Smooth muscle cell (in vitro differentiated cells): ENCODE measurements at regions not wholly inside any gene's neighbourhood (a gene's known extent, or its start where the extent isn't known, plus 50 kb on each side); places are given as distances from the start of the nearest gene placed in this dataset.
"Not testable (repeated sequence)": the region's sequence is repeated elsewhere in the genome, so short reads cannot be mapped to it uniquely, and the experiment has no call there.

Source experiments
- DNase-seq: peaks from one replicate; lab custom pipeline; 2025; ENCODE audit not compliant: unreplicated experiment; lab: John Stamatoyannopoulos, UW
- H2AFZ ChIP-seq: fragments of 200-600 bp; sonication (generic); 2 replicates; pipeline ENCODE4 v1.6.0; 2016; ENCODE audit warnings: antibody characterized with exemption, low read depth, mild to moderate bottlenecking
- H3F3A ChIP-seq: fragments of 200-600 bp; sonication (generic); 2 replicates; pipeline ENCODE4 v1.6.0; 2017; ENCODE audit warnings: antibody characterized with exemption, low read depth
- H3K27ac ChIP-seq: fragments of 200-600 bp; sonication (generic); 2 replicates; pipeline ENCODE4 v1.5.1; 2016; ENCODE audit warnings: low read depth, mild to moderate bottlenecking
- H3K27me3 ChIP-seq: fragments of 200-600 bp; sonication (generic); 2 replicates; pipeline ENCODE4 v1.6.1; 2016; ENCODE audit warnings: low read depth, mild to moderate bottlenecking
- H3K36me3 ChIP-seq: fragments of 200-600 bp; sonication (generic); 2 replicates; pipeline ENCODE4 v1.5.1; 2016; ENCODE audit warnings: low read depth
- H3K4me1 ChIP-seq: fragments of 200-600 bp; sonication (generic); 2 replicates; pipeline ENCODE4 v1.5.1; 2016; ENCODE audit warnings: low read depth
- H3K4me2 ChIP-seq: fragments of 200-600 bp; sonication (generic); 2 replicates; pipeline ENCODE4 v1.6.0; 2016; ENCODE audit warnings: mild to moderate bottlenecking
- H3K4me3 ChIP-seq: fragments of 200-600 bp; sonication (generic); 2 replicates; pipeline ENCODE4 v1.5.1; 2016; ENCODE audit warnings: mild to moderate bottlenecking
- H3K79me2 ChIP-seq: fragments of 200-600 bp; sonication (generic); 2 replicates; pipeline ENCODE4 v1.6.0; 2016; ENCODE audit warnings: low read depth, mild to moderate bottlenecking
- H3K9ac ChIP-seq: fragments of 200-600 bp; sonication (generic); 2 replicates; pipeline ENCODE4 v1.6.0; 2016; ENCODE audit warnings: low read depth
- H3K9me3 ChIP-seq: fragments of 200-600 bp; sonication (generic); replicated peaks from 2 replicates; pipeline ENCODE4 v1.5.1; 2016; ENCODE audit warnings: low read depth
- H4K20me1 ChIP-seq: fragments of 200-600 bp; sonication (generic); 2 replicates; pipeline ENCODE4 v1.6.0; 2016; ENCODE audit warnings: low read depth
- WGBS: methylation state at CpG from one replicate; pipeline ENCODE4 v1.1.7; 2016; ENCODE audit warnings: low lambda C conversion rate; 5-methylcytosine and 5-hydroxymethylcytosine counted together
- TF ChIP-seq, protein P1 (sequence below): fragments of 200-600 bp; sonication (generic); IDR thresholded peaks from 2 replicates; pipeline ENCODE4 v1.5.1; 2017; ENCODE audit warnings: borderline replicate concordance, mild to moderate bottlenecking, antibody characterized with exemption; ENCODE audit not compliant: insufficient read depth, poor library complexity, severe bottlenecking

GRCh38 chr1:221525749-221526148 lies 216.1 kb downstream of the DUSP10 start:
- 67% methylated on average over 2 of the region's 2 CpGs for WGBS
- H2AFZ ChIP-seq, result no peak overlapping the region
- TF ChIP-seq, protein P1, sequence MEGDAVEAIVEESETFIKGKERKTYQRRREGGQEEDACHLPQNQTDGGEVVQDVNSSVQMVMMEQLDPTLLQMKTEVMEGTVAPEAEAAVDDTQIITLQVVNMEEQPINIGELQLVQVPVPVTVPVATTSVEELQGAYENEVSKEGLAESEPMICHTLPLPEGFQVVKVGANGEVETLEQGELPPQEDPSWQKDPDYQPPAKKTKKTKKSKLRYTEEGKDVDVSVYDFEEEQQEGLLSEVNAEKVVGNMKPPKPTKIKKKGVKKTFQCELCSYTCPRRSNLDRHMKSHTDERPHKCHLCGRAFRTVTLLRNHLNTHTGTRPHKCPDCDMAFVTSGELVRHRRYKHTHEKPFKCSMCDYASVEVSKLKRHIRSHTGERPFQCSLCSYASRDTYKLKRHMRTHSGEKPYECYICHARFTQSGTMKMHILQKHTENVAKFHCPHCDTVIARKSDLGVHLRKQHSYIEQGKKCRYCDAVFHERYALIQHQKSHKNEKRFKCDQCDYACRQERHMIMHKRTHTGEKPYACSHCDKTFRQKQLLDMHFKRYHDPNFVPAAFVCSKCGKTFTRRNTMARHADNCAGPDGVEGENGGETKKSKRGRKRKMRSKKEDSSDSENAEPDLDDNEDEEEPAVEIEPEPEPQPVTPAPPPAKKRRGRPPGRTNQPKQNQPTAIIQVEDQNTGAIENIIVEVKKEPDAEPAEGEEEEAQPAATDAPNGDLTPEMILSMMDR, result no peak
- no peaks in the 10 kb centered on the region for H4K20me1 ChIP-seq
- H3K4me1 ChIP-seq, result no peaks in the 10 kb centered on the region
- DNase-seq, result no peak
- H3K79me2 ChIP-seq, result no peaks in the 10 kb centered on the region
- H3K4me3 ChIP-seq, result no peak overlapping the region
- no peaks in the 10 kb centered on the region for H3K27me3 ChIP-seq
- no peak overlapping the region for H3K9ac ChIP-seq
- H3K4me2 ChIP-seq, result no peak overlapping the region
- H3K27ac ChIP-seq, result no peak overlapping the region
- no peaks in the 10 kb centered on the region for H3K9me3 ChIP-seq
- H3K36me3 ChIP-seq, result no peaks in the 10 kb centered on the region
- H3F3A ChIP-seq, result no peaks in the 10 kb centered on the region

- Histone ChIP-seq H3K27ac (no peak overlapping the region), H3K4me2 (no peak overlapping the region), H2AFZ (no peak overlapping the region), H3K4me1 (no peaks in the 10 kb centered on the region), H3K27me3 (no peaks in the 10 kb centered on the region), H3K4me3 (no peak overlapping the region), H3K36me3 (no peaks in the 10 kb centered on the region), H3K79me2 (no peaks in the 10 kb centered on the region), H3F3A (no peaks in the 10 kb centered on the region), H4K20me1 (no peaks in the 10 kb centered on the region), H3K9ac (no peak overlapping the region), H3K9me3 (no peaks in the 10 kb centered on the region)
- WGBS, result 81% methylated on average over 3 of the region's 3 CpGs
- TF ChIP-seq, protein P1, result no peak
- DNase-seq, result no peak
These were observed 214.6 kb downstream of the DUSP10 start for GRCh38 chr1:221527302-221527701.

DNA sequence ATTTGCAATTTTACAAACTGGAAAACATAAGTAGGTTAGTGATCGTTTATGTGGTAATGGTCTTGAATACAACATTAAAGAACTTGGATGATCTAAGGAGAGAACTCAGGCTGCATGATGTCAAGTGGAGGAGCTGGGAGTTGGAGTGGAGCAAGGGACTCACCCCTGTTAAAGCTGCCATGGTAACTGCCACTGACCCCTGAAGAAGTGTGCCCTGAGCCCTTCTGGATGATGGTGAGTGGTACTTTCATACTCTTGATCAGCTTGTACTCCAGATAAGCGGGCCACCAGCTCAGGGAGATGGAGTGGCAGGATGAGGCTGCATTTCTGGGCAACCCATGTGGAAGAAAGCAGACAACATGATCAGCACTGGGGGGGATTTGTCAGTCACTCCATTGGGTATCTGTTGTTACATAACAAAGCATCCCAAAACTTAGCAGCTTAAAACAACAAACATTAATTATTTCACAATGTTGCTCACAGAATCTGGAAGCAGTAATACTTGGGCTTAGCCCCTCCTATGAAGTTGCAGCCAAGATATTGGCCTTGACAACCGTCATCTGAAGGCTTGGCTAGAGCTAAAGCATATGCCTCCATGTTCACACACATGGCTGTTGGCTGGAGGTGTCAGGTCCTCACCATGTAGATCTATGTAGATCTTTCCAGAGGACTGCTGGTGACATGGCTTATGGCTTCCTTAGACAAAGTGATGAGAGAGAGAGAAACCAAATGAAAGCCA lies 213.8 kb downstream of the DUSP10 start:
- no peak overlapping the region for H3K4me3 ChIP-seq
- no peak for DNase-seq
- no peaks in the 10 kb centered on the region for H3K27me3 ChIP-seq
- H3K27ac ChIP-seq, result no peak overlapping the region
- no peak overlapping the region for H2AFZ ChIP-seq
- 94% methylated on average over 3 of the region's 3 CpGs for WGBS
- no peaks in the 10 kb centered on the region for H3K79me2 ChIP-seq
- H3K4me1 ChIP-seq, result no peaks in the 10 kb centered on the region
- H3F3A ChIP-seq, result no peaks in the 10 kb centered on the region
- TF ChIP-seq, protein P1, result no peak
- no peaks in the 10 kb centered on the region for H3K9me3 ChIP-seq
- H3K36me3 ChIP-seq, result no peaks in the 10 kb centered on the region
- no peak overlapping the region for H3K4me2 ChIP-seq
- H3K9ac ChIP-seq, result no peak overlapping the region
- H4K20me1 ChIP-seq, result no peaks in the 10 kb centered on the region

DNA sequence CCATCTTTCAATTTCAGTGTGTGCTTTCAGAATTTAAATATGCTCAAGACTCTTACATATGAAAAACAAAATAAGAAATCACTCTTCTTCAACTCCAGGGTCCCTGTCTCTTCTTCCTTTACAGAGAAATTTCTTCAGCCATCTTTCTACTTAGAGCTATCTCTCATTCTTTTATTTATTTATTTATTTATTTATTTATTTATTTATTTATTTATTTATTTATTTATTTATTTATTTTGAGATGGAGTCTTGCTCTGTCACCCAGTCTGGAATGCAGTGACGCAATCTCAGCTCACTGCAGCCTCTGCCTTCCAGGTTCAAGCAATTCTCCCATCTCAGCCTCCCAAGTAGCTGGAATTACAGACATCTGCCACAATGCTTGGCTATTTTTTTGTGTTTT lies 211.7 kb downstream of the DUSP10 start:
- not testable (repeated sequence) for H3F3A ChIP-seq, H3K4me1 ChIP-seq, H4K20me1 ChIP-seq, H2AFZ ChIP-seq, DNase-seq, H3K27ac ChIP-seq, H3K9ac ChIP-seq, H3K79me2 ChIP-seq, H3K4me3 ChIP-seq, H3K4me2 ChIP-seq, H3K27me3 ChIP-seq, H3K9me3 ChIP-seq, H3K36me3 ChIP-seq
- 97% methylated on average over 1 of the region's 1 CpG for WGBS
